ENCODE measurements at regions not wholly inside any gene's neighbourhood (a gene's known extent, or its start where the extent isn't known, plus 50 kb on each side); places are given as distances from the start of the nearest gene placed in this dataset.

GRCh38 chr13:107650081-107650701 is 565.1 kb downstream of the LIG4 start:
- H3K27ac ChIP-seq = no peak overlapping the region
- TF ChIP-seq, protein P1, sequence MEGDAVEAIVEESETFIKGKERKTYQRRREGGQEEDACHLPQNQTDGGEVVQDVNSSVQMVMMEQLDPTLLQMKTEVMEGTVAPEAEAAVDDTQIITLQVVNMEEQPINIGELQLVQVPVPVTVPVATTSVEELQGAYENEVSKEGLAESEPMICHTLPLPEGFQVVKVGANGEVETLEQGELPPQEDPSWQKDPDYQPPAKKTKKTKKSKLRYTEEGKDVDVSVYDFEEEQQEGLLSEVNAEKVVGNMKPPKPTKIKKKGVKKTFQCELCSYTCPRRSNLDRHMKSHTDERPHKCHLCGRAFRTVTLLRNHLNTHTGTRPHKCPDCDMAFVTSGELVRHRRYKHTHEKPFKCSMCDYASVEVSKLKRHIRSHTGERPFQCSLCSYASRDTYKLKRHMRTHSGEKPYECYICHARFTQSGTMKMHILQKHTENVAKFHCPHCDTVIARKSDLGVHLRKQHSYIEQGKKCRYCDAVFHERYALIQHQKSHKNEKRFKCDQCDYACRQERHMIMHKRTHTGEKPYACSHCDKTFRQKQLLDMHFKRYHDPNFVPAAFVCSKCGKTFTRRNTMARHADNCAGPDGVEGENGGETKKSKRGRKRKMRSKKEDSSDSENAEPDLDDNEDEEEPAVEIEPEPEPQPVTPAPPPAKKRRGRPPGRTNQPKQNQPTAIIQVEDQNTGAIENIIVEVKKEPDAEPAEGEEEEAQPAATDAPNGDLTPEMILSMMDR (IDR thresholded peaks at IDR 0.05) = peak; percentile 22 to 55 (median 41)
- TF ChIP-seq POLR2A (IDR thresholded peaks at IDR 0.05) = no peak
- intact Hi-C loops (cut with DNase I; ENCODE audit: low total_unique reads) = no loop called here
- H3K4me3 ChIP-seq = no peak overlapping the region
- peak; percentile 15 to 16 for DNase-seq
- no peaks in the 10 kb centered on the region for H3K4me1 ChIP-seq
- H3K27me3 ChIP-seq = no peaks in the 10 kb centered on the region
- H3K36me3 ChIP-seq = no peaks in the 10 kb centered on the region
- no peaks in the 10 kb centered on the region for H3K9me3 ChIP-seq

- H3K4me1 ChIP-seq = no peaks in the 10 kb centered on the region
- no peaks in the 10 kb centered on the region for H3K36me3 ChIP-seq
- H3K27ac ChIP-seq = no peak overlapping the region
- H3K4me3 ChIP-seq = no peak overlapping the region
- H3K9me3 ChIP-seq = no peaks in the 10 kb centered on the region
- no peaks in the 10 kb centered on the region for H3K27me3 ChIP-seq
- no peak for DNase-seq
- intact Hi-C loops (cut with DNase I; ENCODE audit: low total_unique reads) = no loop called here
- TF ChIP-seq, protein P1 (IDR thresholded peaks at IDR 0.05) = no peak
- no peak for TF ChIP-seq POLR2A (IDR thresholded peaks at IDR 0.05)
Observed at GRCh38 chr13:107649079-107649478, 566.3 kb downstream of the LIG4 start.

DNA sequence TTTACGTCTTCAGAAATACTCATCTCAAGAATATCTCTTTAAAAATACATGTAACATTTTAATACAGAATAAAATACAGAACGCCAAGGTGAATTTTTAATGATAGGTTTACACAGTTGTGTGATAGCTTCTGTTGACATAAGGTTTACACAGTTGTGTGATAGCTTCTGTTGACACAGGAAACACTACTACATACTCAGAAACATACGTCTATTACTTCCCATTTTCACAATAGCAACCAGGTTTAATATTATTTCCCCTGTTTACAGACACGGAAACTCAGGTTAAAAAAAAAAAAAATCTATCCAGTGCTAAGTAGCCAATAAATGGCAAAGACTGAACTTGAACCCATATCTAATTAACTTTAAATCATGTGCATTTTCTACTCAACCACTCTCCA is 571.2 kb downstream of the LIG4 start:
- Histone ChIP-seq H3K9me3 (no peaks in the 10 kb centered on the region), H3K27ac (no peak overlapping the region), H3K27me3 (no peaks in the 10 kb centered on the region), H3K4me3 (no peak overlapping the region), H3K4me1 (no peaks in the 10 kb centered on the region), H3K36me3 (no peaks in the 10 kb centered on the region)
- DNase-seq = no peak
- intact Hi-C loops (cut with DNase I; ENCODE audit: low total_unique reads) = no loop called here
- TF ChIP-seq POLR2A (IDR thresholded peaks at IDR 0.05) = no peak
- TF ChIP-seq, protein P1 (IDR thresholded peaks at IDR 0.05) = no peak

DNA sequence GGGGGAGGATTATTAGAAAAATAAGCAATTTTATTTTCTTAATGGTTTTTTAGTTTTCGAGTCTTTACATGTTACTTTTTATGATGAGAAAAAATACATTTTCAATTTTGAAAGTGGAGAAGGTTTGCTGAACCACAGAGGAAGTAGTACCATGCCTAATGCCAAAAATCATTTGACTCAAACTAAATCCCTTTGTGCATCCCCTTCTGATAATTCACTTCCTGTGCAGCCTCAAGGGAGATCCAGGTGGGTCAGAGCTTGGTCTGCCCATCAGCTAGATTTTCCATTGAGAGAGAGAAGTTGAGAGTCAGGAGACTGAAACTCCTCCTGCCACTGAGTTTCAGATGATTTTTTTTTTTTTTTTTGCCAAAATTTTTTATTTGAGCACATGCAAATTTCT is 571.7 kb downstream of the LIG4 start:
- TF ChIP-seq POLR2A (IDR thresholded peaks at IDR 0.05) = no peak
- TF ChIP-seq, protein P1 (IDR thresholded peaks at IDR 0.05) = no peak
- intact Hi-C loops (cut with DNase I; ENCODE audit: low total_unique reads) = no loop called here

DNA sequence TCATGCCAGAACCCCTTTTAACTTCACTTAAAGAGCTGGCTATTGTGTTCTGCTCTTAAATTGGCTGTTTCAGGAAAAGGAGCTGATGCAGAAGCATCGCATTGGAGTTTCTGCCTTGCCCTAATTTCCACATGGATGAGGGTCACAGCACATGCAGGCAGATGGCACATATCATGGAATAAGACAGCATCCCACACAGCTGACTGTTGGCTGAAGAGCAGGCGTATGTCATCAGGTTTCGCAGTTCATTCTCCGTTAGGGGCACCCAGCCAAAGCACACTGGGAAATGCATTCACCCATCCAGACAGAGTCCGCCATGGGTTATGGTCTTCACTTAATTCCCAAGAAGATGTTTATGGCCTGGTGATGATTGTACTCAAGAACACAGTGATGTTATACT is 572.5 kb downstream of the LIG4 start:
- DNase-seq = no peak
- H3K27me3 ChIP-seq = no peaks in the 10 kb centered on the region
- H3K36me3 ChIP-seq = no peaks in the 10 kb centered on the region
- no peaks in the 10 kb centered on the region for H3K9me3 ChIP-seq
- TF ChIP-seq POLR2A (IDR thresholded peaks at IDR 0.05) = no peak
- TF ChIP-seq, protein P1 (IDR thresholded peaks at IDR 0.05) = no peak
- H3K4me1 ChIP-seq = no peaks in the 10 kb centered on the region
- no peak overlapping the region for H3K27ac ChIP-seq
- no peak overlapping the region for H3K4me3 ChIP-seq
- intact Hi-C loops (cut with DNase I; ENCODE audit: low total_unique reads) = no loop called here

More for the DNA sequence above, 571.7 kb downstream of the LIG4 start:
- no peaks in the 10 kb centered on the region for H3K9me3 ChIP-seq
- DNase-seq = no peak
- no peaks in the 10 kb centered on the region for H3K4me1 ChIP-seq
- H3K36me3 ChIP-seq = no peaks in the 10 kb centered on the region
- H3K27me3 ChIP-seq = no peaks in the 10 kb centered on the region
- H3K27ac ChIP-seq = no peak overlapping the region
- H3K4me3 ChIP-seq = no peak overlapping the region
